CD4-positive, alpha-beta T cell treated with Interleukin-21 for 1 hour (primary cell): ENCODE measurements at regions not wholly inside any gene's neighbourhood (a gene's known extent, or its start where the extent isn't known, plus 50 kb on each side); places are given as distances from the start of the nearest gene placed in this dataset.
"Not testable (repeated sequence)": the region's sequence is repeated elsewhere in the genome, so short reads cannot be mapped to it uniquely, and the experiment has no call there.

Experiments
- DNase-seq: peaks from one replicate; pipeline ENCODE4 v3.0.0-alpha.2; 2020

DNA sequence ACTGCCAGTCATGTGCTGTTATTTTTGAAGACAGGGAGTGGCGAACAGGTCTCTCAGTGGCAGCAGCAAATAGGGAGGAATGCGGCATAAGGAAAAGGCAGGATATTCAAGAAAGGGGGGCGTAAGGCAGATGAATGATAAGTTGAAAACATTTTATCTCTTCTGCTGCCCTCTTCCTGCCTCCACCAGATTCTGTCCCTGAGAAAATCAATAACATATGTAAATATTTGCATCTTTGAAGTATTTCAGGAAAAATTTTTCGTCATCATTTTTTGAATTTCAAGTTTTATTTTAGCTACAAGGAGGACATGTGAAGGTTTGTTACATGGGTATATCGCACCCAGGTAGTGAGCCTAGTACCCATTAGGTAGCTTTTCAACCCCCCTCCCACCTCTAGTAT is 616.7 kb downstream of the MCTP2 start:
- DNase-seq, result no peak

DNA sequence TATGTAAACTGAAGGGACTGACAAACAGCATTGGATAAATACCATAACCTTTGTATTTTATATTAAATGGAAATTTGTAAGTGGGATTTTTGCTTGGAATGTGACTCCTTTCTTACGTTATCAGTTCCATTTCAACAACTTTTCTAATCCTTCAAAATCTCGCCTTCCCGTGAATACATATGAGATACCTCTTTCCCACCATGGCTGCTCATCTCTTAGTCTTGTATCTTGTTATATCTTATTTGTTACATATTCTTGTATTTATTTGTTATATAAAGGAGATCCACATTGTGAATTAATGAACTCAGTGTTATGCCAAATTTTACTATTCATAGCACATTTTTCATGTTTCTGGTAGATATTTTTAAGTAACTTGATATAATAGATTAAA is 623.7 kb downstream of the MCTP2 start:
- no peak for DNase-seq

DNA sequence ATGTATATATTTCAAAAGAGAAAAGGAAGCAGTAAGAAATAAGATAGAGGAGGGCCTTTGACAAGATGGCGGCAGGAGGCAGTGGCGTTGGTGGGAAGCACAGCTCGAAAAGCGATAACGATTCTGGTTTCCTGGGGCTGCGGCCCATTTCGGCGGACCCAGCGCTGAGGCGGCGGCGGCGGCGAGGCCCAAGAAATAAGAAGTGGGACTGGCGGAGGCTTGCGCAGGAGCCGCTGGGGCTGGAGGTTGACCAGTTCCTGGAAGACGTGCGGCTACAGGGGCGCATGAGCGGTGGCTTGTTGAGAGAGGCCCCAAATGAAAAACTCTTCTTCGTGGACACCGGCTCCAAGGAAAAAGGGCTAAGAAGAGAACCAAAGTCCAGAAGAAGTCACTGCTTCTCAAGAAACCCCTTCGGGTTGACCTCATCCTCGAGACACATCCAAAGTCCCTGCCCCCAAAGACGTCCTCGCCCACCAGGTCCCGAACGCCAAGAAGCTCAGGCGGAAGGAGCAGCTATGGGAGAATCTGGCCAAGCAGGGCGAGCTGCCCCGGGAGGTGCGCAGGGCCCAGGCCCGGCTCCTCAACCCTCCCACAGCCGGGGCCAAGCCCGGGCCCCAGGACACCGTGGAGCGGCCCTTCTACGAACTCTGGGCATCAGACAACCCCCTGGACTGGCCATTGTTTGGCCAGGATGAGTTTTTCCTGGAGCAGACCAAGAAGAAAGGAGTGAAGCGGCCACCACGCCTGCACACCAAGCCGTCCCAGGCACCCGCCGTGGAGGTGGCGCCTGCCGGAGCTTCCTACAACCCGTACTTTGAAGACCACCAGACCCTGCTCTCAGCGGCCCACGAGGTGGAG is 624.3 kb downstream of the MCTP2 start:
- DNase-seq, result no peak

DNA sequence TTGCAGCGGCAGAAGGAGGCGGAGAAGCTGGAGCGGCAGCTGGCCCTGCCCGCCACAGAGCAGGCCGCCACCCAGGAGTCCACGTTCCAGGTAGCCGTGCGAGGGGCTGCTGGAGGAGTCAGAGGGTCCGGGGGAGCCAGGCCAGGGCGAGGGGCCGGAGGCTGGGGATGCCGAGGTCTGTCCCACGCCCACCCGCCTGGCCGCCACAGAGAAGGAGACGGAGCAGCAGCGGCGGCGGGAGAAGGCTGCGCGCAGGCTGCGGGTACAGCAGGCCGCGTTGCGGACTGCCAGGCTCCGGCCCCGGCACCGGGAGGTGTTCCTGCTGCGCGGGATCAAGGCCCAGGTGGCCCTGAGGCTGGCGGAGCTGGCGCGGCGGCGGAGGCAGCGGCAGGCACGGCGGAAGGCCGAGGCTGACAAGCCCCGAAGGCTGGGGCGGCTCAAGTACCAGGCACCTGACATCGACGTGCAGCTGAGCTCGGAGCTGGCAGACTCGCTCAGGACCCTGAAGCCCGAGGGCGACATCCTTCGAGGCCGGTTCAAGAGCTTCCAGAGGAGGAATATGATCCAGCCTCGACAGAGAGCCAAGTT is 625.0 kb downstream of the MCTP2 start:
- DNase-seq, result no peak

DNA sequence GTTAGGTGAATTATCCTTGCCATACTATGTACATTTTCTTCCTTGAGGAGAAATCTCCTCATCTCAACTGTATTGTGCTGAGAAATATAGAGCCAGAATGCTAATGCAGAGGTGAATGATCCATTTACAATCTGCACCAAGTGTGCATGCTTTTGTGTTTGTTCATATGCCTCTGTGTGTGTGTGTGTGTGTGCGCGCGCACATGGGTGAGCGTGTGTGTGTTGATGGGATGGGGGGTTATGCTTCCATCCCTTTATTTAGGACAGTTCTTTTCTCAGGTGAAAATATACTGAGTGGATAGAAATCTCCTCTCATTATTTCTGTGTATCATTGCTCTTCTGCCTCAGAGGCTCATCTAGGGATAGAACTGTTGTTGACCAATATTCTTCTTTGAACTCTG is 626.1 kb downstream of the MCTP2 start:
- DNase-seq, result no peak

DNA sequence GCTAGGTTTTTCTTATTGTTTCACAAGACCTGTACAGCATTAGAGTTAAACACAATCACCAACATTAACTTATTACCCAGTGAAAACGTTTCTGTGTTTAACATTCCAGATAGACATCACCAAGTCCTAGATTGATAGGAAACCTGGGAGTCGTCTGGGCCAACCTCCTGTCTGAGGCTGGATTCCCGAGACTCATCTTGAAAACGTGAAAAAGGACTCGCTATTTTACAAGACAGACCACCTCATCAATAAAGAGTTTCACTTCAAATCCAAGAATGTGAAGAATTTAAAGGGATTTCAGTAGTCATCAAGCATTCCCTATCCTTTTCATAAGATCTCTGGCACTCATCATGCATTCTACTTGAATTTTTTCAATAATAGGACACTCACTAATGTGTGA is 626.6 kb downstream of the MCTP2 start:
- no peak for DNase-seq

DNA sequence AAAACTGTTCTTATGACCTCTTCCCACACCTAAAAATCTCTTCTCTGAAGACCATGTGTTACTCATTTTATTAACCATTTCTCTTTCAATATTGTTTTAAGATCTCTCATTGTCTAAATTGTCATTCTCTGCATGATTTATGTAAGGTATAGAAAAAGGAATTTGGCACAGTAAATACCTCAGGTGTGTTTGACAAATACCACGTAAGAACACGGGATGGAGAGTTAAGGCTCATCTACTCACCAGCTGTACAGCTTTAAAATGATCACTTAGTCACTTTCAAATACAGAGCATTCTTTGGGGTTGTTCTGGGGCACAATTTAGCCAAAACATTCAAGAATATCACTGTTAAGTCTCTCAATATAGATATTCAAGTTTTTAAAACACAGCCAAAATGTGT is 627.1 kb downstream of the MCTP2 start:
- DNase-seq, result no peak

DNA sequence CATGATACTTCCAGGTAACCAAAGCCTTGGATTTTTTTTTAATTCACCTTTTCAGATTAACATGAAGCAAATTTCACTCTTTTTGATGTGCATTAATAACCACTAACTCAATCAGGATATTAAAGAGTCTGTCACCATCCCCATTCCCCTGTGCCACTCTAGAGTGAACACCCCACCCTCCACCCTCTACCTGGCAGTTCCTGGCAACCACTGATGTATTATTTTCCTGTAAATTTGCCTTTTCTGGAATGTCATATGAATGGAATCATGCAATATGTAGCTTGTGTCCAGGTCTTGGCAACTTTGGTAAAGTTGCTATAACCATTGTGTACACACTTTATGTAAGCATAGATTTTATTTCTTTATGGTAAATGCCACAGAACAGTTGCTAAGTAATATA is 627.6 kb downstream of the MCTP2 start:
- no peak for DNase-seq

DNA sequence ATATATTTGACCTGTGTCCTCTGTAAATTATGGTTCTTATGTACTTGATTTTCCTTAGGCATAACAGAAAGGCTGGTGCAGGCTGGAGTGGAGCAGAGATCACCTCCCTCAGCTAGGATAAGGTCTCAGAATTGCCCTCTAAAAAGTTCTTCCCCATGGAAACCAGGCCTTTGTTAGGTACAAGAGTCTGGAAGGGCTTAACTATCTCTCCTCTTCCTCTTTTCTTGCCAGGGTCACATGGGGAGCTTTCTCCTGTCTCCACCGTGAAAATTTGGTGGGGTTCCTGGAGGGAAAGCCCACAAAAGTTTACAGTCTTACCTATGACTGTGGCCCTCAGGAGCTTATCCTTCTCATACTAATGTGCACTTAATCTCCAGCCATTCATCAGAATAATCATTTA is 633.2 kb downstream of the MCTP2 start:
- no peak for DNase-seq

DNA sequence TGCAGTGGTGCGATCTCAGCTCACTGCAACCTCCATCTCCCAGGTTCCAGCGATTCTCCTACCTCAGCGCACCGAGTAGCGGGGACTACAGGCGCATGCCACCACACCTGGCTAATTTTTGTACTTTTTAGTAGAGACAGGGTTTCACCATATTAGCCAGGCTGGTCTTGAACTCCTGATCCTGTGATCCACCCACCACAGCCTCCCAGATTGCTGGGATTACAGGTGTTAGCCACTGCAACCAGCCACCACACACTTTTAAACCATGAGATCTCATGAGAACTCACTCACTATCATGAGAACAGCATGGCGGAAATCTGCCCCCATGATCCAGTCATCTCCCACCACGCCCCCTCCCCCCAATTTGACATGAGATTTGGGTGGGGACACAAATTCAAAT is 636.9 kb downstream of the MCTP2 start:
- DNase-seq, result not testable (repeated sequence)

DNA sequence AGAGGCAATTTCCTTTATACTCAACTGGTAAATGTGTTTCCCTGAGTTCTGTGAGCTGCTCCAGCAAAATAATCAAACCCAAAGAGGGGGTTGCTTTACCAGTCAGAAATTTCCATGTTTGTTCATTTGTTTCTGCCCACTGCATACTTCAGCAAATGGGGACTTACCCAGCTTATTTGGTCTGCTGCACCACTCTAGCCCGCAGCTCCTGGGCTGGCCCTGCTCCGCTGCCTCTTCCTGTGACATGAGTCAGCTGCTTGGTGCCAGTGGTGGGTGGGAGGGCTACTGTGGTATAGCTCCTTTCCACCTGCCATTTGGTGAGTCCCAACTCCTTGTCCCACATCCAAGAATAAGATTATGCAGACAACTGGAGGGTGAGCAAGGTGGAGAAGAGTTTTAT is 644.2 kb downstream of the MCTP2 start:
- no peak for DNase-seq

DNA sequence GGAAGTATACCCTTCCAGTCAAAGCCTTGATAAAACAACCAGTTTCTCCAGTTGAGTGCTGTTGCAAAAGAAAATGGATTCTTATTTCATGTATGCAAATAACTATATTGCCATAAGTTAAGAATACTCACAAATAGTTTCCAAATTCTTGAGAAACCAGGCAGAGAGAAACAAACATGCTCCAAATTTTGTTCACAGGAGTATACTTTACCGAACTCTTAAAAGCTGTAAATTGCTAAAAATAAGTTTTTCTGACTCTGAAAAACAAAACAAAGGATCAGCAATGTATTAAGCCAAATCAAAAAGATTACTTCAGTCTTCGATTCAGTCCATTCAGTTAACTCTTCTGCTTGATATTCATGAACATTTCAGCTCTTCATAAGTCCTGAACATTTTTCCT is 646.5 kb downstream of the MCTP2 start:
- no peak for DNase-seq

DNA sequence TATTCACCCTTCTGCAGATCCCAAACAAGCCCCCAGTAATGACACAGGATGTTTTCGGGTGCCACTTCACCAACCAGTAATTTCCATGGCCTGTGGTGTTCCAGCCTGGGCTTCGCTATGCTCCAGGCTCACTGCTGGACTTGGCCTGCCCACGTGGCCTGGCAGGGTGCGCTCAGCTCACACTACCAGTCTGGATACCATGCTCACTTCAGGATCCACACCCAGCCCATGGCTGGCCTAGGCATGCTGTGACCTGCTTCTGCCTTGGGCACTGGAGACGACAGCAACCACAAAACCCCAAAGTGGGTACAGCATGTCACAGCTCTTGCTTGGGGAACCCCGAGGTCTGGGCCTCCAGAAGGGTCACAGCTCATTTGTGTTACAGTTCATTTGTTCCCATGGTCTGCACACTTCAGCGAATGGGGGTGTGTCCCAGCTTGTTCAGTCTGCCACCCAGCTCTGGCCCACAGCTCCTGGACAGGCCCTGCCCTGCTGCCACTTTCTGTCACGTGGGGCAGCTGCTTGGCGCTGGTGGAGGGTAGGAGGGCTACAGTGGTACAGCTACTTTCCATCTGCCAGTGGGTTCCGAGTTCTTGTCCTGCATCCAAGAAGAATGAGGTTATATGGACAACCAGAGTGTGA is 650.8 kb downstream of the MCTP2 start:
- DNase-seq, result no peak

DNA sequence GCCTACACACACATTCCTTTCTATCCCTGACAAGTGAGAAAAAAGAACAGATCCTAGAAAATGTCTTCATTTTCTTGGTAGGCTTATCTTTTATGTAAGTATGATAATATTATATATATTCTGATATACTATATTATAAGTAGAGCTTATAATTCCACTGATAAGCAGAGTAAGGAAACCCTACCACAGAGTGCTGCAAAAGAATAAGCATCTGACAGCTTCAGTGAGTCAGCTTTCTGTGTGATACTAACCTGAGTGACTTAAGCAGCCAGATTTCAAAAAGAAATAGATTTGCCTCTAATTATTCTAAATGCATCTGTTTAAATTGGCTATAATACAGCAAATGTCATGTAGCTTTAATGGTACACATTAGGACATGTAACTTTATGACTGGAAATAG is 656.0 kb downstream of the MCTP2 start:
- no peak for DNase-seq

DNA sequence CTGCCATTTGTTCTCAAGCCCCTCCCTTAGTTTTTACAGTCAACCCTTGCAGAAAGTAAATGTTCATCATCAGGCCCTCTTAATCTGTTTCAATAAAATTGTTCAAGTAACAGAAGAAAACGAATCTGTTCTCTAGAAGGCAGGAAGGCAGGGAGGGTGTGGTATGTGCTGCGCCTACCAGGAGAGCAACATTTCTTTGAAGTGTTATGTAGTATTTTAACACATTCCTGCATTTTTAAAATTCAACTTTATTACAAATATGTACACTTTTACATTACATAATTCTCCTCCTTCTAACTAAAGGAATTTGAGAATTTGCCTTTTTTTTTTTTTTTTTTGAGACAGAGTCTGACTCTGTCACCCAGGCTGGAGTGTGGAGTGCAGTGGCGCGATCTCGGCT is 657.8 kb downstream of the MCTP2 start:
- no peak for DNase-seq

DNA sequence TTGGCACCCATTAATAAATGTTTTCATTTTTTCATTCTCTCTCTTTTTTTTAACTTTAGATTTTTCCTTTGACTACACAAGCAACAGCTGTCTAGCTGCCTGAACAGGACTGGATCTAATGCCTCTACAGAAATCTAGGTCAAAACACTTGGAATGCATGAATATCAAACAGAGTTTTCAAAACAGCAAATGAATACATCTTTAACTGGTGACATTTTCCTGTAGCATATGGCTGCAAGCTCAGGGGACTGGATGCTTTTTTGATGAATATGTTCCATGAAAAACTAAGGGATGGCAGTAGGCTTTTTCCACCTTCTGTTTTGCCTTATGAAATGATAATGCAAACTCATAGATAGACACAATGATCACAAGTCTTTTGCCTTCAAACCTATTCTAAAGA is 661.7 kb downstream of the MCTP2 start:
- DNase-seq, result no peak

DNA sequence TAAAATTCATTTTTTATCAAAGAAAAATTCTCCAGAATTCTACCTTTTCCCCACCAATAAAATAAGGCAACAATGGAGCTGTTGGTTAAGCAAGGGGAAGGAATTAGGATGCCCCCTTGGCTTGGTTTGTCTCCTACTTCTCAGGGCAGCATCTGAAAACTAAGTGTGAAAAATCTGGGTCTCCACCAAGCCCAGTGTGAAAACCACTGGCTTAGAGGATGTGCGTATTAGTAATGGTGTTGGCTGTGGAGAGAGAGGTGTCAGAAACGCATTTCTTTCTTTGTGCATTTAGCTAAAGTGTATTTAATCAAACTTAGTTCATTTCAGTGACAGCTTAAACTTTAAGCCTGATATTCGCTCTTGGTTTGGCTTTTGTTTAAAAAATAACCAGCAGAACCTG is 662.7 kb downstream of the MCTP2 start:
- DNase-seq, result no peak

DNA sequence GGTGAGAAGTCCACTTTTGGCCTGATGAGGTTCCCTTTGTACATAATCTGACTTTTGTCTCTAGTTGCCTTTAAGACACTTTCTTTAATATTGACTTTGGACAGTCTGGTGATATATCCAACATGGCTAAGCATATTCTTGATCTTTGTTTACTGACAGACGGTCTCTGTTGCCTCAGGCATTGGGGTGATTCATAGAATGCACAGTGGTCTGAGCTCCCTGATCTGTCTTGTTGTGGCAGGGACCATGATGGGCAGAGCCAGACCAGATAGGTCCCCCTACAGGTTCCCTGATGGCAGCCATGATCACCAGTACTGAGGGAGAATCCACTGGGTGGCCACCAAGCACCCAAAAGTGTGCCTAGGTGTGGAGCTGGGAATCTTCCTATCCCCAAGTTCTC is 678.1 kb downstream of the MCTP2 start:
- no peak for DNase-seq

DNA sequence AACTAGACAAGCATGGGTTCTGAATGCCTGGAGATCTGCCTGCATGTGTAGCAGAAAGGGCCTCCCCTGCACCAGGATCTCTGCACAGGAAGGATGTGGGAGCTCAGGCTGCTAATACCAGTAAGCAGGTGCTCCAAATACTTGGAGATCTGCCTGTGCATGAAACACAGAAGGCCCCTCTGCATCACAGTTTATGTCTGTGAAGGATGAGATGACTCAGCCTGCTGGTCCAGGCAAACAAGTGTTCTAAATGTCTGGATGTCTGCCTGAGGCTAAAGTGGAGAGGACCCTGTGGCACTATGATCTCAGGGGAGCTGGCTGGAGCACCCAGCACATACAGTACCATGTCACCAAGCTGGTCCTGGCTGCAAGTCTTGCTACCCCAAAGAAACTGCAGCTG is 678.8 kb downstream of the MCTP2 start:
- DNase-seq, result no peak

DNA sequence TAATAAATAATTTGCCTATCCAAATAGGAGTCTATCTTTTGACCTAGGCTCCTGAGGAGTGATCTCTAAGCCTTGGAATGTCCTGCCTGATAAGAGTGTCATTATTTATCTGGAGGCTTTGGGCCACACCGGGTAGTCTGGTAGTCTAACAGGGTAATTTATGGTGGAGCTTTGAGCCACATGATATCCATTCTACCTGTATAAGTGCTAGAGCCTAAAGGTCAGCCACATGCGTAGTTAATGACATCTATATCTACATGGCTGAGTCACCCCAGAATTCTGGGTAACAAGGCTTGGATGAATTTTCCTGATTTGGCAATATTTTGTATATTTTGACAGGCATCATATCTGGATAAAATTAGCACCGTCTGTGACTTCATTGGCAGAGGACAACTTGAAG is 681.4 kb downstream of the MCTP2 start:
- no peak for DNase-seq

DNA sequence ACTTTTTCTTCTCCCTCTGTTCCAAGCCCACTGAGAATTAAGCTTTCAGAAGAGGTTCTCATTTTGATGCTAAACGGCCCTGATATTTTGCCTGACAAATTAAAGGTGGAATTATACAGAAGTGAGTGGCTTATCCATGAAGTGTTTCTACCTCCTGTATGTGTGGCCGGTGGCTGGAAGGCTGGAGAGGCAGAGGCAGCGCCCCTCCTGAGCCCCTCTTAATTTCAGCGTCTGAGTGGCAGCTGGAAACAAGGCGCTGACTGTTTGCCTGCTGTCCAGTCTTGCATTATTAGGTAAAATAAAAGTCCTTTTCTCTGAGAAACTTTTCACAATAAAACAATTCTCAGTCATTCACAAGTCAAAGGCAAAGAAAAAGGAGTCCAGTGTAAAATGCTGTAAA is 685.7 kb downstream of the MCTP2 start:
- no peak for DNase-seq

DNA sequence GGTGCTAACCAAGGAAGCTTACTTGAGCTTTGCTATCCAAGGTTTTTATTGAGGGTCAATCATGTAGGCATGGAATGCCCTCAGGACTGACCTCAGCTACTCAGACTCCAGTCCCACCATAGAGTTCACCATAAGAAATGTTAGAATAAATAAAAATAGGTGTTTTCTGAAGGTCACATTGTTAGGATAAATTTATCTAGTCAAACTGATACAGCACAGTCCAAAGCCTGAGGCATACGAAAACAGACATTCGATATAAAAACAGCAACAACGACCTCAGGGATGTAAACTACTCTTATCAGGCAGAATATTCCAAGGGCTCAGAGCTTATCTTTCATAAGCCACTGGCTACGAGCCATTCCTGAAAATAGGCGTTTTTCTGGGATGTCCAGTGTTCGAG is 690.6 kb downstream of the MCTP2 start:
- DNase-seq, result no peak

DNA sequence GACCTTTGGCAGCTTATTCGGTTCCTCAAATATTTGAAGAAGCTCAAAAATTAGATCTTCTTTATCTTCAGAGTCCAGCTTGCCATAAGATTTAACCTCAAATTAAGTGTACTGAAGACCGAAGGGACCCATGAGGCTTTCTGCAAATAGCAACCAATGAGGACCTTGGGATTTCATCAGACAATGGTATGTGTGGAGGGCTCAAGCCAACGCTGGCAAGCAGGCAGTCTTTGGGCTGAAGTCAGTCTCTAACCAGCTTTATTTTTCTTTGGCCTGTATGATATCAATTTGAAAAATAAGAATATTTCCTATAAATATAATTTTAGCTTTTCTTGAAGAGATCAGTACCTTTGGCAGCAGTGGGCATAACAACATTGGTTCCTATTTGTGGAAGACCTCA is 692.7 kb downstream of the MCTP2 start:
- DNase-seq, result no peak

DNA sequence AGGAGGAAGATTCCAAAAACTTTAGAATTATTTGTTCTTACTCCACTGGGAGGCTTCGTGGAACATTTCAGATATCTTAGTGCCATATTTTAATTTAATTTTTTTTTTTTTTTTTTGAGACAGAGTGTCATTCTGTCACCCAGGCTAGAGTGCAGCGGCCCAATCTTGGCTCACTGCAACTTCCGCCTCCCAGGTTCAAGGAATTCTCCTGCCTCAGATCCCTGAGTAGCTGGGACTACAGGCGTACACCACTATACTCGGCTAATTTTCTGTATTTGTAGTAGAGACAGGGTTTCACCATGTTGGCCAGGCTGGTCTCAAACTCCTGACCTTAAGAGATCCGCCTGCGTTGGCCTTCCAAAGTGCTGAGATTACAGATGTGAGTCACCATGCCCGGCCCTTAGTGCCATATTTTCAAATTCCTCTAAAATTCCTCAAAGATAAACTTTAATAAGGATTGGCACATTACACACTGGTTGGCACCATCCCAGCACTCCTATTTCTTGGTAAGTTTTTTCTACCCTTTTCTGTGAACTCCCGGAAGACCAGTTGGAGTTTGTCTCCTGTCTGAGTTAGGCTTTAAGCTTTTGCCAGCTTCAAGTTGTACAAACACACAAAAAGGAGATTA is 693.7 kb downstream of the MCTP2 start:
- no peak for DNase-seq
